Suprapubic skin (tissue), 4 donors: ENCODE measurements at regions not wholly inside any gene's neighbourhood (a gene's known extent, or its start where the extent isn't known, plus 50 kb on each side); places are given as distances from the start of the nearest gene placed in this dataset.

Source experiments
- CTCF ChIP-seq, 2 donors: fragments of 200-600 bp in 1 of 2; fragments of 450-650 bp in 1 of 2; sonication (generic) in 1 of 2; IDR thresholded peaks; one replicate each; pipeline ENCODE4 v1.5.1; 2016 to 2019; ENCODE audit warnings: antibody characterized with exemption in 2 of 2, mild to moderate bottlenecking in 1 of 2, moderate library complexity in 1 of 2
- POLR2A ChIP-seq, 2 donors: fragments of 450-650 bp; IDR thresholded peaks; one replicate each; pipeline ENCODE4 v1.6.1; 2017; ENCODE audit warnings: antibody characterized with exemption in 2 of 2, mild to moderate bottlenecking in 2 of 2, moderate library complexity in 2 of 2
- POLR2AphosphoS5 ChIP-seq, 3 donors: sonication (generic); formaldehyde crosslinking; IDR thresholded peaks; one replicate each; pipeline ENCODE4 v1.6.1; 2017; ENCODE audit warnings: antibody characterized with exemption in 3 of 3

GRCh38 chr2:121911036-121911435, 155.6 kb downstream of the TSN start:
- no peak for TF ChIP-seq CTCF (IDR thresholded peaks at IDR 0.05)
- TF ChIP-seq POLR2AphosphoS5 (IDR thresholded peaks at IDR 0.05): no peak
- TF ChIP-seq POLR2A (IDR thresholded peaks at IDR 0.05): no peak
